Skeletal muscle cell (primary cell): ENCODE measurements at regions not wholly inside any gene's neighbourhood (a gene's known extent, or its start where the extent isn't known, plus 50 kb on each side); places are given as distances from the start of the nearest gene placed in this dataset.
A peak's percentile ranks its signal among the peaks of the same experiment; 100 is the strongest.
"Not testable (repeated sequence)": the region's sequence is repeated elsewhere in the genome, so short reads cannot be mapped to it uniquely, and the experiment has no call there.

ENCODE experiments used
- DNase-seq: peaks from one replicate; pipeline ENCODE4 v3.0.0-alpha.2; 2010; ENCODE audit warnings: low read depth
- H3K4me3 ChIP-seq: 2 replicates; pipeline ENCODE4 v1.5.1; 2011; ENCODE audit warnings: low read depth, mild to moderate bottlenecking, control low read depth, low read length, moderate library complexity

GRCh38 chr17:31798205-31798724 is 60.8 kb downstream of the COPRS start:
- no peak overlapping the region for H3K4me3 ChIP-seq
- no peak for DNase-seq

GRCh38 chr17:31795941-31796340 is 63.1 kb downstream of the COPRS start:
- H3K4me3 ChIP-seq: not testable (repeated sequence)

GRCh38 chr17:31794111-31794510 is 64.9 kb downstream of the COPRS start:
- DNase-seq: no peak
- H3K4me3 ChIP-seq: no peak overlapping the region

More at GRCh38 chr17:31795941-31796340, 63.1 kb downstream of the COPRS start:
- not testable (repeated sequence) for DNase-seq

DNA sequence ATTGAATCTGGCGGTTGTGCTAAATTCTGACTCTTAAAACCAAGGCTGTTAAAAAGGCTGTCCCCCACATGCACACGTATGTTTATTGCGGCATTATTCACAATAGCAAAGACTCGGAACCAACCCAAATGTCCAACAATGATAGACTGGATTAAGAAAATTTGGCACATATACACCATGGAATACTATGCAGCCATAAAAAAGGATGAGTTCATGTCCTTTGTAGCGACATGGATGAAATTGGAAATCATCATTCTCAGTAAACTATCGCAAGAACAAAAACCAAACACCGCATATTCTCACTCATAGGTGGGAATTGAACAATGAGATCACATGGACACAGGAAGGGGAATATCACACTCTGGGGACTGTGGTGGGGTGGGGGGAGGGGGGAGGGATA is 65.4 kb downstream of the COPRS start:
- not testable (repeated sequence) for DNase-seq, H3K4me3 ChIP-seq

- DNase-seq: no peak
These were observed 66.9 kb downstream of the COPRS start for GRCh38 chr17:31792007-31792585.

GRCh38 chr17:31789707-31790505 is 69.1 kb downstream of the COPRS start:
- no peak overlapping the region for H3K4me3 ChIP-seq
- DNase-seq: no peak

More at GRCh38 chr17:31792007-31792585, 66.9 kb downstream of the COPRS start:
- H3K4me3 ChIP-seq: no peak overlapping the region

DNA sequence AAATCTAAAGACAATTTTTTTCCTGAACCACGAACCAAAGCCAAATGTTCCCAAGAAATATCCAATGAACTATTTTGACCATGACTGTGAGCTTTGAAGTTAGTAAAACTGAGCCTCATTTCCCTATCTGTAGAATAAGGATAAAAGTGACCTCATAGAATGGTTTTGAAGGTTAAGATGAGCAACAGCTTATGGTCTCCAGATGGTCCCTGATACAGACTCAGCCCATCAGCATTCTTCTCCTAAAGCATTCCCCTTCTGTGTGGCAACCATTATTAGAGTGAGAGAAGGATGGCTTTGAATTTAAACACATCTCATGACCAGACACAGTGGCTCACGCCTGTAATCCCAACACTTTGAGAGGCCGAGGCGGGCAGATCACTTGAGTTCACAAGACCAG is 70.1 kb downstream of the COPRS start:
- no peak overlapping the region for H3K4me3 ChIP-seq
- no peak for DNase-seq

- no peak for DNase-seq
- no peak overlapping the region for H3K4me3 ChIP-seq
These were observed 70.5 kb downstream of the COPRS start for GRCh38 chr17:31788571-31788946.

- H3K4me3 ChIP-seq: no peak overlapping the region
- peak; percentile 79 for DNase-seq
These were observed 71.0 kb downstream of the COPRS start for GRCh38 chr17:31787857-31788570.

- H3K4me3 ChIP-seq: no peak overlapping the region
- DNase-seq: no peak
These were observed 72.1 kb downstream of the COPRS start for GRCh38 chr17:31786796-31787481.

- no peak for DNase-seq
These were observed 78.6 kb downstream of the COPRS start for GRCh38 chr17:31780483-31780882.

GRCh38 chr17:31778523-31778922 is 80.5 kb downstream of the COPRS start:
- DNase-seq: no peak

More at GRCh38 chr17:31780483-31780882, 78.6 kb downstream of the COPRS start:
- H3K4me3 ChIP-seq: no peak overlapping the region

DNA sequence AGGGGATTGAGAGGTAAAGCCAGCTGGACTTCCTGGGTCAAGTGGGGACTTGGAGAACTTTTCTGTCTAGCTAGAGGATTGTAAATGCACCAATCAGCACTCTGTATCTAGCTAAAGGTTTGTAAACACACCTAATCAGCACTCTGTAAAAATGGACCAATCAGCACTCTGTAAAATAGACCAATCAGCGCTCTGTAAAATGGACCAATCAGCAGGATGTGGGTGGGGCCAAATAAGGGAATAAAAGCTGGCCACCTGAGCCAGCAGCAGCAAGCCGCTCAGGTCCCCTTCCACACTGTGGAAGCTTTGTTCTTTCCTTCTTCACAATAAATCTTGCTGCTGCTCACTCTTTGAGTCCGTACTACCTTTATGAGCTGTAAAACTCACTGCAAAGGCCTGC is 87.7 kb downstream of the COPRS start:
- H3K4me3 ChIP-seq, DNase-seq: not testable (repeated sequence)

More at GRCh38 chr17:31778523-31778922, 80.5 kb downstream of the COPRS start:
- H3K4me3 ChIP-seq: no peak overlapping the region

GRCh38 chr17:31770501-31770900 is 88.5 kb downstream of the COPRS start:
- not testable (repeated sequence) for DNase-seq

GRCh38 chr17:31761836-31762510 is 97.1 kb downstream of the COPRS start:
- not testable (repeated sequence) for DNase-seq, H3K4me3 ChIP-seq

More at GRCh38 chr17:31770501-31770900, 88.5 kb downstream of the COPRS start:
- not testable (repeated sequence) for H3K4me3 ChIP-seq

DNA sequence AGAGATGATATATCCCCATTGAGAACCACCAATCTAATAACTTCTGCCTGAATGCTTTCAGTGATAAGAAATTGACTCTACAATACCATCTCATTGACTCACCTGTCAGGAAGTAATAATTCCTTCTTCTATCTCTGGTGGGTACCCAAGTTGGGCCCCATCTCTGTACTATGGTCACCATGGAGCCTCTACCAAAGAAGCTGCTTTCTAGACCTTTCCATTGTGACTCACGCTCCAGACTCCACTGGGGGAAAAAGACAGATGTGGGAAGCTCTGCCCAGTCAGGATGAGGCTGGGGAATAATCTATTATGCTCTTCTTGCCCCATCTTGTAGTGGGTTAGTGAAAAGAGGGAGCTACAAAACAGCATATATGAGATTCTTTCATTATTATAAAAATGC is 100.4 kb downstream of the COPRS start:
- H3K4me3 ChIP-seq: no peak overlapping the region
- no peak for DNase-seq

DNA sequence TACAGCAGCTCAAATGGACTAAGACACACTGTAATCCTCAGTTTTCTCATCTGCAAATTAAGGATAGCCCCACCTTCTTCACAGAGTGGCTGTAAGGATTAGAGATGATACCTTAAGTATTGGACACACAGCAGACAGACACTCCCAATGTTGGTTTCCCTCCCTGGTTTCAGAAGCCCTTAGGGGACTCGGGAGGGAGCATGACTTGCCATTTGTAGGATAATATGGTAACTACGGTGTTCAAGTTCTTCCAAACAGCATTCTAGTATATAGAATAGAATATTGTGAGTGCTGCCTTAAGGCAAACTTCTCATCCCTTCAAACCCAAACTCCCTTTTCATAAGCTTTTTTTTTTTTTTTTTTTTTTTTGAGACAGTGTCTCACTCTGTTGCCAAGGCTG is 101.9 kb downstream of the COPRS start:
- no peak for DNase-seq
- no peak overlapping the region for H3K4me3 ChIP-seq

DNA sequence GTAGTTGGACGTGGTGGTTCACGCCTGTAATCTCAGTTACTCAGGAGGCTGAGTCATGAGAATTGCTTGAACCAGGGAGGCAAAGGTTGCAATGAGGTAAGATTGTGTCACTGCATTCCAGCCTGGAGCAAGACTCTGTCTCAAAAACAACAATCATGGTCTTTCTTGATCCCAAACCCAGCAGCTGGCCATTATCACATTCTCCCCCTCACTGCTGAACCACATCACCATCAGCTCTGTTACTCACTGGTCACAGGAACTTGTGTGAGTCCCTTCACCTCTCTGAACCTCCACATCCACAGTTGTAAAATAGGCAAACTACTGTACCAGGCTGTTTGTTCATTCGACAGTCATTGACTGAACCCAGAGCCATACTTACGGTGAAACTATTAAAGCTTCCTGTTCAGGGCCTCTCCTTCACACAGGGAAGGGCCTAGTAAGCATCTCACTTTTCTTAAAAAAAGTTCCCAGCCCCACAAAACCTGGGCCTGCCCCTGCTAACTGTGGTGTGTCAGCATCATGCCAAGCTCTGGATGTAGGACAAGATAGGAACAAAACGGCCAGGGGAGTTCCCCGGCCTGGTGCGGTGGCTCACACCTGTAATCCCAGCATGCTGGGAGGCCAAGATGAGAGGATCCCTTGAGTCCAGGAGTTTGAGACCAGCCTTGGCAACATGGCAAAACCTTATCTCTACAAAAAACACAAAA is 104.7 kb downstream of the COPRS start:
- no peak overlapping the region for H3K4me3 ChIP-seq
- peak; percentile 87 for DNase-seq
